ENCODE measurements at regions not wholly inside any gene's neighbourhood (a gene's known extent, or its start where the extent isn't known, plus 50 kb on each side); places are given as distances from the start of the nearest gene placed in this dataset.

GRCh38 chr12:113764661-113765060 is 201.5 kb downstream of the RBM19 start:
- TF ChIP-seq, protein P1, sequence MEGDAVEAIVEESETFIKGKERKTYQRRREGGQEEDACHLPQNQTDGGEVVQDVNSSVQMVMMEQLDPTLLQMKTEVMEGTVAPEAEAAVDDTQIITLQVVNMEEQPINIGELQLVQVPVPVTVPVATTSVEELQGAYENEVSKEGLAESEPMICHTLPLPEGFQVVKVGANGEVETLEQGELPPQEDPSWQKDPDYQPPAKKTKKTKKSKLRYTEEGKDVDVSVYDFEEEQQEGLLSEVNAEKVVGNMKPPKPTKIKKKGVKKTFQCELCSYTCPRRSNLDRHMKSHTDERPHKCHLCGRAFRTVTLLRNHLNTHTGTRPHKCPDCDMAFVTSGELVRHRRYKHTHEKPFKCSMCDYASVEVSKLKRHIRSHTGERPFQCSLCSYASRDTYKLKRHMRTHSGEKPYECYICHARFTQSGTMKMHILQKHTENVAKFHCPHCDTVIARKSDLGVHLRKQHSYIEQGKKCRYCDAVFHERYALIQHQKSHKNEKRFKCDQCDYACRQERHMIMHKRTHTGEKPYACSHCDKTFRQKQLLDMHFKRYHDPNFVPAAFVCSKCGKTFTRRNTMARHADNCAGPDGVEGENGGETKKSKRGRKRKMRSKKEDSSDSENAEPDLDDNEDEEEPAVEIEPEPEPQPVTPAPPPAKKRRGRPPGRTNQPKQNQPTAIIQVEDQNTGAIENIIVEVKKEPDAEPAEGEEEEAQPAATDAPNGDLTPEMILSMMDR (IDR thresholded peaks at IDR 0.05) = no peak
- no peak for TF ChIP-seq POLR2A (IDR thresholded peaks at IDR 0.05)

Measured in testis (tissue), 2 donors.